Sigmoid colon (tissue), 3 donors: ENCODE measurements at regions not wholly inside any gene's neighbourhood (a gene's known extent, or its start where the extent isn't known, plus 50 kb on each side); places are given as distances from the start of the nearest gene placed in this dataset.

Source experiments
- CTCF ChIP-seq, 4 experiments: fragments of 450-650 bp in 3 of 4; fragments of 200-600 bp in 1 of 4; IDR thresholded peaks; one replicate each; pipeline ENCODE4 v1.5.1; 2016 to 2019; ENCODE audit warnings: antibody characterized with exemption in 4 of 4, mild to moderate bottlenecking in 3 of 4, moderate library complexity in 2 of 4
- POLR2A ChIP-seq, 2 donors: fragments of 450-650 bp; IDR thresholded peaks; one replicate each; pipeline ENCODE4 v1.6.1; 2016; ENCODE audit warnings: antibody characterized with exemption in 2 of 2, mild to moderate bottlenecking in 2 of 2, moderate library complexity in 2 of 2

GRCh38 chr14:86310611-86311010 is 780.7 kb downstream of the FLRT2 start:
- TF ChIP-seq CTCF (IDR thresholded peaks at IDR 0.05) (no peak), POLR2A (IDR thresholded peaks at IDR 0.05) (no peak)
